GM12891 (cell line): ENCODE measurements at regions not wholly inside any gene's neighbourhood (a gene's known extent, or its start where the extent isn't known, plus 50 kb on each side); places are given as distances from the start of the nearest gene placed in this dataset.

Experiments
- PAX5 ChIP-seq: IDR thresholded peaks from 2 replicates; pipeline ENCODE4 v1.6.1; 2011; ENCODE audit warnings: low read length, moderate library complexity, mild to moderate bottlenecking; ENCODE audit not compliant: insufficient read depth, severe bottlenecking
- POLR2A ChIP-seq: IDR thresholded peaks from 2 replicates; pipeline ENCODE4 v1.6.1; 2011; ENCODE audit warnings: low read depth, low read length, control low read depth
- POLR2AphosphoS5 ChIP-seq: IDR thresholded peaks from 2 replicates; pipeline ENCODE4 v1.6.1; 2011; ENCODE audit warnings: low read depth, low read length, control low read depth
- TAF1 ChIP-seq: IDR thresholded peaks from 2 replicates; pipeline ENCODE4 v1.6.1; 2011; ENCODE audit warnings: low read depth, low read length, control low read depth

GRCh38 chr1:114270282-114270681 lies 116.6 kb upstream of the SYT6 start:
- TF ChIP-seq POLR2A (no peak), POLR2AphosphoS5 (no peak), TAF1 (no peak), PAX5 (no peak)
